Nephron progenitor cell (in vitro differentiated cells): ENCODE measurements at regions not wholly inside any gene's neighbourhood (a gene's known extent, or its start where the extent isn't known, plus 50 kb on each side); places are given as distances from the start of the nearest gene placed in this dataset.

ENCODE experiments used
- DNase-seq: peaks from one replicate; pipeline ENCODE4 v3.0.0; 2021
- H3K27ac Mint-ChIP-seq: 2 replicates; pipeline ENCODE4 v1.8.0; 2021; ENCODE audit warnings: mild to moderate bottlenecking, moderate library complexity, mixed read lengths
- H3K27me3 Mint-ChIP-seq: 2 replicates; pipeline ENCODE4 v1.8.0; 2021; ENCODE audit warnings: mild to moderate bottlenecking, low read depth, mixed read lengths; ENCODE audit not compliant: poor library complexity
- H3K36me3 Mint-ChIP-seq: 2 replicates; pipeline ENCODE4 v1.8.0; 2021; ENCODE audit warnings: low read depth, mixed read lengths
- H3K4me1 Mint-ChIP-seq: 2 replicates; pipeline ENCODE4 v1.8.0; 2021; ENCODE audit warnings: mixed read lengths
- H3K4me3 Mint-ChIP-seq: 2 replicates; pipeline ENCODE4 v1.8.0; 2021; ENCODE audit warnings: mild to moderate bottlenecking, moderate library complexity, mixed read lengths
- H3K9me3 Mint-ChIP-seq: 2 replicates; pipeline ENCODE4 v1.8.0; 2021; ENCODE audit warnings: mild to moderate bottlenecking, moderate library complexity, mixed read lengths
- TF ChIP-seq, protein P1 (sequence below): fragments of 200-600 bp; sonication (generic); IDR thresholded peaks from 2 replicates; pipeline ENCODE4 v1.5.0; 2021; ENCODE audit warnings: antibody characterized with exemption

DNA sequence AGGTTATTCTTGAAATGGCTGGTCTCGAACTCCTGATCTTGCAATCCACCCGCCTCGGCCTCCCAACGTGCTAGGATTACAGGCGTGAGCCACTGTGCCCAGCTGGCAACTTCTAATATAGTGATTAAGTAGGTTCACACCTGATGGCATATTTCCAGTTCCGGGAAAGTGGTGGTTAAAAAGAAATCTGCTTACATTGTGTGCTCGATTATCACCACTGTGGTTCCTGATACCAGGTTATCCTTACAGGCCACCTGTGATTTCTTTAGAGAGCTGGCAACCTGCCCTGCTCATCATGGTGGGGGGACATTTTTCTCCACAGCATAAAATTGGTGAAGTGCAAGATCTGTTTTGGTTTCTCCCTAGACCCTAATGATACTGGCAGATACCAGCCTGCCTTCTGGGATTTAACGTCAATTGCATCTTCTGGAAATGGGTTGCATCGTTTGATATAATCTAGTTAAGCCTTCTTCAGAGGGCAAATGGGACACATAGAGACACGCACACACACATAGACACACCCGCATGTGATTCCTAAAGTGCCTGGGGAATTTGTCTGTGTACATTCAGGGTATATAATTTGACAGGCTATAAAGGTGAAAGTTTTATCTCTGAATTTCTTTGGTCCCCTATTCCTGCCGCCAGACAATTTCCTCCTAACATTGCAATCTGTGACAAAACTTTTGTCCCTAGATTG lies 49.7 kb upstream of the CITED2 start:
- Mint-ChIP-seq H3K4me1 (peaks cover 40% of the 10 kb centered on the region), H3K36me3 (no peaks in the 10 kb centered on the region)
- TF ChIP-seq, protein P1, sequence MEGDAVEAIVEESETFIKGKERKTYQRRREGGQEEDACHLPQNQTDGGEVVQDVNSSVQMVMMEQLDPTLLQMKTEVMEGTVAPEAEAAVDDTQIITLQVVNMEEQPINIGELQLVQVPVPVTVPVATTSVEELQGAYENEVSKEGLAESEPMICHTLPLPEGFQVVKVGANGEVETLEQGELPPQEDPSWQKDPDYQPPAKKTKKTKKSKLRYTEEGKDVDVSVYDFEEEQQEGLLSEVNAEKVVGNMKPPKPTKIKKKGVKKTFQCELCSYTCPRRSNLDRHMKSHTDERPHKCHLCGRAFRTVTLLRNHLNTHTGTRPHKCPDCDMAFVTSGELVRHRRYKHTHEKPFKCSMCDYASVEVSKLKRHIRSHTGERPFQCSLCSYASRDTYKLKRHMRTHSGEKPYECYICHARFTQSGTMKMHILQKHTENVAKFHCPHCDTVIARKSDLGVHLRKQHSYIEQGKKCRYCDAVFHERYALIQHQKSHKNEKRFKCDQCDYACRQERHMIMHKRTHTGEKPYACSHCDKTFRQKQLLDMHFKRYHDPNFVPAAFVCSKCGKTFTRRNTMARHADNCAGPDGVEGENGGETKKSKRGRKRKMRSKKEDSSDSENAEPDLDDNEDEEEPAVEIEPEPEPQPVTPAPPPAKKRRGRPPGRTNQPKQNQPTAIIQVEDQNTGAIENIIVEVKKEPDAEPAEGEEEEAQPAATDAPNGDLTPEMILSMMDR = no peak

More for the DNA sequence above, 49.7 kb upstream of the CITED2 start:
- H3K27me3 Mint-ChIP-seq = no peaks in the 10 kb centered on the region
- H3K4me3 Mint-ChIP-seq = no peak overlapping the region
- no peak overlapping the region for H3K27ac Mint-ChIP-seq
- no peak for DNase-seq
- H3K9me3 Mint-ChIP-seq = no peaks in the 10 kb centered on the region
